Activated naive CD8-positive, alpha-beta T cell treated with anti-CD3 and anti-CD28 coated beads, Interleukin-2, amount 10 ng/mL, durations not matched to agents 7 days and 5 days (primary cell): ENCODE measurements at regions not wholly inside any gene's neighbourhood (a gene's known extent, or its start where the extent isn't known, plus 50 kb on each side); places are given as distances from the start of the nearest gene placed in this dataset.

ENCODE experiments used
- ATAC-seq: fragments of 150-1000 bp; cut with Tn5 transposase; one replicate; pipeline ENCODE4 v1.10.0; 2021; ENCODE audit warnings: low read depth, moderate library complexity
- POLR2A ChIA-PET: fragments of 350-600 bp; sonication (Branson Sonifier 250); formaldehyde crosslinking; loops from one replicate; lab custom pipeline; 2021; ENCODE audit warnings: antibody characterized with exemption; lab: Charles Lee
- DNase-seq: peaks from one replicate; pipeline ENCODE4 v3.0.0; 2021
- H3K27ac Mint-ChIP-seq: one replicate; pipeline ENCODE4 v1.8.0; 2022; ENCODE audit warnings: mild to moderate bottlenecking, mixed read lengths
- H3K27me3 Mint-ChIP-seq: one replicate; pipeline ENCODE4 v1.8.0; 2022; ENCODE audit warnings: mild to moderate bottlenecking, moderate library complexity, mixed read lengths
- H3K36me3 Mint-ChIP-seq: one replicate; pipeline ENCODE4 v1.8.0; 2021; ENCODE audit warnings: mild to moderate bottlenecking, mixed read lengths
- H3K4me1 Mint-ChIP-seq: one replicate; pipeline ENCODE4 v1.8.0; 2021; ENCODE audit warnings: mixed read lengths
- H3K4me3 Mint-ChIP-seq: one replicate; pipeline ENCODE4 v1.8.0; 2022; ENCODE audit warnings: mild to moderate bottlenecking, moderate library complexity, mixed read lengths
- H3K9me3 Mint-ChIP-seq: one replicate; pipeline ENCODE4 v1.8.0; 2021; ENCODE audit warnings: mixed read lengths

- Mint-ChIP-seq H3K4me3 (no peak overlapping the region), H3K27ac (no peak overlapping the region)
- ATAC-seq = no peak
Measured at GRCh38 chr16:85255777-85256176, 143.5 kb upstream of the CIBAR2 start.

GRCh38 chr16:85256190-85256739 lies 144.0 kb upstream of the CIBAR2 start:
- Mint-ChIP-seq H3K27ac (no peak overlapping the region), H3K9me3 (no peaks in the 10 kb centered on the region), H3K4me3 (no peak overlapping the region), H3K4me1 (peaks cover 21% of the 10 kb centered on the region), H3K27me3 (peaks cover 29% of the 10 kb centered on the region), H3K36me3 (no peaks in the 10 kb centered on the region)
- DNase-seq (no peak), ATAC-seq (no peak)
- POLR2A ChIA-PET = interaction anchor here (0.6 kb wide), 1 partner anchor 30 kb away, joined by 3 read pairs; no protein-coding TSS in a partner anchor

More at GRCh38 chr16:85255777-85256176, 143.5 kb upstream of the CIBAR2 start:
- no peaks in the 10 kb centered on the region for H3K9me3 Mint-ChIP-seq
- POLR2A ChIA-PET = interaction anchor here (0.6 kb wide), 1 partner anchor 30 kb away, joined by 3 read pairs; no protein-coding TSS in a partner anchor
- no peaks in the 10 kb centered on the region for H3K36me3 Mint-ChIP-seq
- no peak for DNase-seq
- H3K27me3 Mint-ChIP-seq = peaks cover 27% of the 10 kb centered on the region
- H3K4me1 Mint-ChIP-seq = peaks cover 20% of the 10 kb centered on the region

- peaks cover 35% of the 10 kb centered on the region for H3K27me3 Mint-ChIP-seq
- ATAC-seq (no peak), DNase-seq (no peak)
- no peaks in the 10 kb centered on the region for H3K36me3 Mint-ChIP-seq
- POLR2A ChIA-PET = no interaction called here
- peaks cover 18% of the 10 kb centered on the region for H3K4me1 Mint-ChIP-seq
- H3K9me3 Mint-ChIP-seq = no peaks in the 10 kb centered on the region
- no peak overlapping the region for H3K4me3 Mint-ChIP-seq
- H3K27ac Mint-ChIP-seq = no peak overlapping the region
Measured at GRCh38 chr16:85257483-85257882, 145.2 kb upstream of the CIBAR2 start.

GRCh38 chr16:85258166-85258565 lies 145.9 kb upstream of the CIBAR2 start:
- Mint-ChIP-seq H3K36me3 (no peaks in the 10 kb centered on the region), H3K27me3 (peaks cover 35% of the 10 kb centered on the region), H3K27ac (no peak overlapping the region), H3K9me3 (no peaks in the 10 kb centered on the region), H3K4me3 (no peak overlapping the region), H3K4me1 (peaks cover 14% of the 10 kb centered on the region)
- POLR2A ChIA-PET = no interaction called here
- ATAC-seq = no peak
- DNase-seq = no peak

- POLR2A ChIA-PET = interaction anchor here (0.7 kb wide), 1 partner anchor 17 kb away, joined by 3 read pairs; no protein-coding TSS in a partner anchor
- H3K27me3 Mint-ChIP-seq = peaks cover 37% of the 10 kb centered on the region
- no peak for ATAC-seq
- no peak overlapping the region for H3K27ac Mint-ChIP-seq
- no peaks in the 10 kb centered on the region for H3K36me3 Mint-ChIP-seq
- H3K4me1 Mint-ChIP-seq = peaks cover 10% of the 10 kb centered on the region
- no peak overlapping the region for H3K4me3 Mint-ChIP-seq
- no peaks in the 10 kb centered on the region for H3K9me3 Mint-ChIP-seq
- DNase-seq = no peak
Measured at GRCh38 chr16:85258629-85259028, 146.4 kb upstream of the CIBAR2 start.

- Mint-ChIP-seq H3K27ac (no peak overlapping the region), H3K36me3 (no peaks in the 10 kb centered on the region), H3K27me3 (peaks cover 37% of the 10 kb centered on the region), H3K4me1 (peaks cover 8% of the 10 kb centered on the region), H3K4me3 (no peak overlapping the region), H3K9me3 (no peaks in the 10 kb centered on the region)
- POLR2A ChIA-PET = interaction anchor here (0.7 kb wide), 1 partner anchor 18 kb away, joined by 3 read pairs; no protein-coding TSS in a partner anchor
- ATAC-seq = no peak
- DNase-seq = no peak
Measured at GRCh38 chr16:85259115-85259831, 147.0 kb upstream of the CIBAR2 start.

GRCh38 chr16:85259832-85260167 lies 147.5 kb upstream of the CIBAR2 start:
- H3K9me3 Mint-ChIP-seq = no peaks in the 10 kb centered on the region
- H3K36me3 Mint-ChIP-seq = no peaks in the 10 kb centered on the region
- POLR2A ChIA-PET = no interaction called here
- no peak for ATAC-seq
- no peak overlapping the region for H3K27ac Mint-ChIP-seq
- peaks cover 37% of the 10 kb centered on the region for H3K27me3 Mint-ChIP-seq
- DNase-seq = no peak
- peaks cover 8% of the 10 kb centered on the region for H3K4me1 Mint-ChIP-seq
- H3K4me3 Mint-ChIP-seq = no peak overlapping the region

GRCh38 chr16:85261204-85261603 lies 148.9 kb upstream of the CIBAR2 start:
- H3K9me3 Mint-ChIP-seq = no peaks in the 10 kb centered on the region
- POLR2A ChIA-PET = no interaction called here

GRCh38 chr16:85261657-85262557 lies 149.6 kb upstream of the CIBAR2 start:
- H3K4me3 Mint-ChIP-seq = no peak overlapping the region
- H3K36me3 Mint-ChIP-seq = no peaks in the 10 kb centered on the region
- peak; percentile 53 for ATAC-seq
- H3K9me3 Mint-ChIP-seq = no peaks in the 10 kb centered on the region
- POLR2A ChIA-PET = no interaction called here
- H3K4me1 Mint-ChIP-seq = peaks cover 8% of the 10 kb centered on the region
- peaks cover 34% of the 10 kb centered on the region for H3K27me3 Mint-ChIP-seq
- no peak overlapping the region for H3K27ac Mint-ChIP-seq
- DNase-seq = no peak

More at GRCh38 chr16:85261204-85261603, 148.9 kb upstream of the CIBAR2 start:
- Mint-ChIP-seq H3K4me3 (no peak overlapping the region), H3K4me1 (peaks cover 8% of the 10 kb centered on the region), H3K27me3 (peaks cover 37% of the 10 kb centered on the region), H3K36me3 (no peaks in the 10 kb centered on the region), H3K27ac (no peak overlapping the region)
- DNase-seq (no peak), ATAC-seq (no peak)

GRCh38 chr16:85262558-85263238 lies 150.4 kb upstream of the CIBAR2 start:
- no peak for ATAC-seq
- POLR2A ChIA-PET = no interaction called here
- Mint-ChIP-seq H3K27ac (no peak overlapping the region), H3K4me3 (no peak overlapping the region), H3K4me1 (peaks cover 8% of the 10 kb centered on the region), H3K9me3 (no peaks in the 10 kb centered on the region), H3K27me3 (peaks cover 27% of the 10 kb centered on the region), H3K36me3 (no peaks in the 10 kb centered on the region)
- no peak for DNase-seq

GRCh38 chr16:85263239-85263585 lies 150.9 kb upstream of the CIBAR2 start:
- H3K36me3 Mint-ChIP-seq = no peaks in the 10 kb centered on the region
- no peak for DNase-seq
- no peak overlapping the region for H3K27ac Mint-ChIP-seq
- H3K4me1 Mint-ChIP-seq = peaks cover 8% of the 10 kb centered on the region
- H3K27me3 Mint-ChIP-seq = peaks cover 22% of the 10 kb centered on the region
- POLR2A ChIA-PET = no interaction called here
- H3K4me3 Mint-ChIP-seq = no peak overlapping the region
- H3K9me3 Mint-ChIP-seq = no peaks in the 10 kb centered on the region
- ATAC-seq = no peak

GRCh38 chr16:85264752-85265151 lies 152.5 kb upstream of the CIBAR2 start:
- Mint-ChIP-seq H3K9me3 (no peaks in the 10 kb centered on the region), H3K4me3 (no peak overlapping the region)
- no peak for DNase-seq

GRCh38 chr16:85265161-85265784 lies 153.0 kb upstream of the CIBAR2 start:
- H3K4me3 Mint-ChIP-seq = no peak overlapping the region
- no peak overlapping the region for H3K27ac Mint-ChIP-seq
- ATAC-seq (no peak), DNase-seq (no peak)
- peaks cover 9% of the 10 kb centered on the region for H3K27me3 Mint-ChIP-seq
- peaks cover 6% of the 10 kb centered on the region for H3K4me1 Mint-ChIP-seq
- POLR2A ChIA-PET = no interaction called here
- no peaks in the 10 kb centered on the region for H3K9me3 Mint-ChIP-seq
- no peaks in the 10 kb centered on the region for H3K36me3 Mint-ChIP-seq

More at GRCh38 chr16:85264752-85265151, 152.5 kb upstream of the CIBAR2 start:
- peaks cover 6% of the 10 kb centered on the region for H3K4me1 Mint-ChIP-seq
- no peaks in the 10 kb centered on the region for H3K36me3 Mint-ChIP-seq
- POLR2A ChIA-PET = no interaction called here
- no peak for ATAC-seq
- H3K27me3 Mint-ChIP-seq = peaks cover 10% of the 10 kb centered on the region
- no peak overlapping the region for H3K27ac Mint-ChIP-seq
